ENCODE measurements at regions not wholly inside any gene's neighbourhood (a gene's known extent, or its start where the extent isn't known, plus 50 kb on each side); places are given as distances from the start of the nearest gene placed in this dataset.

DNA sequence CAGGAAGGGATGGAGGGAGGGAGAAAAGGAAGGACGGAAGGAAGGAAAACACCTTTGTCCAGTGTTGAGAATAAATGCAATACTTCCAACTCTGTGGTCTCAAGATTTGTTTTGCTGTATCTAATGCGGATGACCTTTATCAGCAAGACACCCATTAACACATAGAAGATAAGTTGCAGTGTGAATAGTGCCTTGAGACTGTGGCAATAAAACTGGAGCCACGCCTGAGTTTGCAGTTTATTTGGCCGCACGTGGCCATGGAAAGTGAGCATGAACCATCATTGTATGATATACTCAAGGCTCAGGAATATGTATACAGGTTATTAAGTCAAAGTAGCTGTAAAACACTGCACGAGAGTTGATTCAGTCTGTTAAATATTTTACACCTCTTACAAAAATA lies 113.6 kb upstream of the EEA1 start:
- DNase-seq, result no peak

DNA sequence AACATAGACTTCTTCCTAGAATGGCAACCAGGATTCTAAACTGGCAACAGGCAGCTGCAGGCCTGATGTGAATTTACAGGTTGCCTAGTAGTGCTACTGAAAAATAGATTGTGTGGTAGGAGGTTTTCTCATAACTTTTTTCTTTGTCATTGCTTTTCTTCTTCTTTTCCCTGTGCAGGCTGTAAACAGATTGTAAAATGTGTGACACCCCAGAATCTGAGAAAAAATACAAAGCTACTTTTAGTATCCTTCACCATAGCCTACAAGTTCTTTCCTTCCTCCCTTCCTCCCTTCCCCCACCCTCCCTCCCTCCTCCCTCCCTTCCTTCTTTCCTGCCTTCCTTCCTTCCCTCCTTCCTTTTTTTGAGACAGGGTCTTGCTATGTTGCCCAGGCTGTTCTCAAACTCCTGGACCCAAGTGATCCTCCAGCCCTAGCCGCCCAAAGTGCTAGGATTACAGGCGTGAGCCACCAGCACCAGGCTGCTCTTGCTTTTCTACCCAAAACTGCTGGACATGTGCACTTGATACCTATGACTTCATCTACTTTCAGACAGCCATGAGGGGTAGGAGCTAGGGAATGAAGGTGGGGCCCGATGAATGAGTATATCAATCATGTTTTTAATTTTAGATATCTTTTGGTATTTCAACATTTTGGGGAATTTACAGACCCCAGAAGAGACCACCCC lies 114.2 kb upstream of the EEA1 start:
- no peak for DNase-seq

DNA sequence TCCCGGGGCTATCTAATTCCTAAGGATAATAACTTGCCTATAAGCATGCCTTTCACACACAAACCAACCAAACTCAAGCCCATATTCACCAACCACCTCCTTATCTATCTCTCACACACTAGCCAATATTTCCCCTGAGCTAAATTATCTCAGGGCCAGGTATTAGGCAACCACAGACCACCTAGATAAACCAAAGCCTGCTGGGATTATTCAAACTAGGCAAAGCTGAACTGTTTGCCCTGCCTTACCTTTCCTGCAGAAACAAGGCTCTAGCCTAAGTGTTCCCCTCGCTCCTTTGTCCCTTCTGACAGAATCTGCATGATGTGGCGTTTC lies 114.7 kb upstream of the EEA1 start:
- no peak for DNase-seq

DNA sequence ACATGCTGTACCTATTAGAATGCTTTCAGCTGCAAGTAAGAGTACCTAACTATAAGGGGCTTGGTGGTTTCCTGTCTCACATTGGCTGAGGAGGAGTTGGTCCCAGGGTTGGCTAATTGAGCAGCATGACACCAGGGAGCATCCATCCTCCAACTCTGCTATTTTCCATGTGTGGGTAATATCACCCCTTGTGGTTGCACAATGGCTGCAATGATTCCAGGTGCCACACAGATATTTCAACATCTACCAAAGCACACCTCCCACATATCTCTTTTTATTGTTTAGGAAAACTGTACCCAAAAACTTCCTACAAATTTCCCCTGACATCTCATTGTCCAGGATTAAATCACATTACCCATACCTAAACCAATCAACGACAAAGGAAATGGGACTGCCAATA lies 118.0 kb upstream of the EEA1 start:
- DNase-seq, result no peak

DNA sequence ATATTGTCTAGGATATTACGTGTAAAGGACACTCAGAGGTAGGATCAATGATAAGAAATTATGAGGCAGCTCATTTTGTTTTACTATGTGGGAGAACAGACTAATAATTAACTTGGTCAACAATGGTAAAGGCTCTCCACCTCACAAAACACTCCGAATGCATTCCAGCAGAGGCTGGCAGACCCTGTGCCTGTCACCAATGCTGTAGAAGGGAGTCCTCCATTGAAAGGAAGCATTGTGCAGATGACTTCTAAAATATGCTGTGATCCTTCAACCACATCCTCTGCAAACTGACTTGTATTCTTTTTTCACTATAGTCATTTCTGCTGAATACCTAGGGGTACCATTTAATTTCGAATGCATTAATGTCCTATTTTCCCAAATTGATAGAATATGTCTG lies 119.6 kb upstream of the EEA1 start:
- no peak for DNase-seq

DNA sequence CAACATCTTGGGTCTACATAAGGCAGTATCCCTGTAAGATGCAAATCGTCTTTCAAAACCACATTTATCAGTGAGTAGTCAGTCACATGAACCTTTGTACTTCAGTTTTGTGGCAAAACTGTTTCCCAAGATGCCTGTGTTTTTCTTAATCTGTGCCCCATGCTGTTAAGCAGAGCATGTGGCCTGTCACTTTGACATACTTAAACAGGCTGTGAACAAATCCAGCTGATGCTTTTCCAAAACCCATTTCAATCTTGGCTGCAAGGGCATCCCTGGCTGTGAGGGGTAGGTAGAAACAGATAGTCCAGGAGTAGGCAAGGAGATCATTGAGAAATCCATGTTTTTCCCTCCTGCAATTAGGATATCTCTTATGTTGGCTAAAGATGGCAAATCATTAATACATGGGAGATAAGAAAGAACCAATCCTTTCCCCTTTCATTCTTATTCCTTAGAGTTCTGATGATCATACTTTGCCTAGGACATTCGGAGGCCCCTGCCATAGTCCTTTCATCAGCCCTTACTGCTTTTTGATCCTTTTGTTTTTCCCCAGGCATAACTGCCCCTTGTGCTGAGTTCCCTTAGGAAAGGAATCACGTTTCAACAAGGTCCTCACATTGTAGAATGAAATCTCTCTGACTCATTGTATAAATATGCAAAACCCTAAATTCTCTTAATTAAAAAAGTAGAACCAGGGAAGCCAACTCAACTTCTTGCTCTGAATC lies 121.1 kb upstream of the EEA1 start:
- DNase-seq, result no peak

DNA sequence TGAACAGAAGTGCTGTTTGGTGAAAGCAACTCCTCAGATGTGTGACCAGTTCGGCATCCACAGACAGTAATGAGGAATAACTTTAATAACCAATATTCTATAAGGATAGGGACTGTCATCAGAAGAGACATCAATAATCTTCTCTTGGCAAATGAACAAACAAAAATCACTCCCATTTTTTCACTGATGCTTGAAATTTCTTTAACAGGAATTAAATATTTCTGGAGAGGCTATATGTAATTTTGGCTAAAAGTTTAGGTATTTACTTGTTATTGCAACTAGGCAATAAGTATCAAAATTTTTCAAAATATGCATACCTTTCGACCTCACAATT lies 121.6 kb upstream of the EEA1 start:
- DNase-seq, result no peak

DNA sequence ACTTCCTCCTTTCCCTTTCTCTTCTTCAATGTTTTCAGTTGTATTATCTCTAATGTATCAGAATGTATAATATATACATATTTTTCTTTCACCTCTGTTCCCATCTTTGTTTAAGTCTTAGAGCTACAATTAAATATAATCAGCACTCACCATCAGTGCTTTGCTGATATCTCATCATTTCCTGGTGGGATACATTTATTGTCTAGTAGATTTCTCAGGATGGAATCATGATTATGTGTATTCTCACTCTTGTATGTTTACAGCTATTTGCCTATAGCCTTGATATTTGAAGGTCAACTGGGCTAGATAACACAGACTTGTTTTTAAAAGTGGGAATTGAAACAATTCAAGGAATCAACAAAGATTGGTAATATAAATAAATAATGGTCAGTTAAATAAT lies 124.9 kb upstream of the EEA1 start:
- DNase-seq, result no peak

DNA sequence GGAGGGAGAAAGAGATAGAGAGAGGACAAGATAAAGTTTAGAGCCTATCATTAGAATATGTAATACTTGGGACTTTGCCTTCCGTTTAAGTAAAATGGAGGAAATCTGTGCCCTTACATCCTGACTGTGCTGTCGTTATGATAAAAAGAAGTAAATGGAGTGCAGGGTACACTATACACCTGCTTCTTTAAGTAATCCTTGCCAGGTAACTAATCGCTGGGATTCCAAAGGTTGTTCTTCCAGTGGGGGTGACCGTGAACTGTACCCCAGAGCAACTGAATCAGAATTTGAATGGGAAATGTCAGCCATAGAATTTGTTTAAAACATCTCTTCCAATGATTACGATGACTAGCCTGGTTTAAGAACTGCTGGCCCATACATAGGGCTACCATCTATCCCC lies 126.1 kb upstream of the EEA1 start:
- DNase-seq, result no peak

DNA sequence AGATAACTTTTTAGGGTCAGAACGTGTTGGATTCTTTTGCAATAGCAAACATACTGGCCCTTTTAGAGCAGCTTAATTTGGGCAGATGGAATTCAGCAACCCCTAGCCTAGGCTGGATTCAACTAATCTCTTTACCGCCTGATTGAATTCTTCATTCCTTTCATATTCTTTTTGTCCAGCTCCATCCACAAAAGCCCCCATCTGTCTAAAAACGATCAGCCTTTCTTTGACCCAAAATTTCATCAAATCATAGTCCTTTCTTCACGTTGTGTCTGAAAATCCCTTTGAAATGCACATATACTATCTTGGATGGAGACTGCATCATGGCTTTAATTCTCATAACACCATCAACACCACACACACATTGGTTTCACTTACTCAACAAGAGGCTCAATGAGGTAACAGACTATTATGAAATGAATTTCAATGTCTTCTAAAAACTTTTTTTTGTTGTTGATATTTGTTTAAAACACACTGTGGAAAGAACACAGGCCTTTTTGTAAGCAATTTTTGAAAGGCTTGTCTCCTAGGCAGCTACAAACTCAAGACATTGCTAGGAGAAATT lies 128.0 kb upstream of the EEA1 start:
- no peak for DNase-seq

DNA sequence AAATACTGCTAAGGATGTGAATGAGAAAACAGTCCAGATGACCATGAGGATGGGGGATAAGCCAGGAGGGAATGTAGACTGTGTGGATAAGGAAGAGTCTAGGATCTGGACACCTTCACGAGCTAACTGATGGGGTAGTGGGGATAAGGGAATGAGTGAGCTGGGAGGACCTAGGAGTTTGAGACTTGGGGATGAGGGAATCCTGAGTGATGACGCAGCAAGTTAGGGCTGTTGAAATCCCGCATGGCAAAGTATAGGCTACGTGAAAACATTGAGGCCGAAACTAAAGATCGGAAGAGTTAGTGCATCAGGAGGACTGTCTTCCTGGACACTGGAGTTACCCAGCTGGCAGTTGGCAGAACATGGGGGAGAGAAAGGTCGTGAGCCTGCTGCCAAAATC lies 129.2 kb upstream of the EEA1 start:
- DNase-seq, result no peak

DNA sequence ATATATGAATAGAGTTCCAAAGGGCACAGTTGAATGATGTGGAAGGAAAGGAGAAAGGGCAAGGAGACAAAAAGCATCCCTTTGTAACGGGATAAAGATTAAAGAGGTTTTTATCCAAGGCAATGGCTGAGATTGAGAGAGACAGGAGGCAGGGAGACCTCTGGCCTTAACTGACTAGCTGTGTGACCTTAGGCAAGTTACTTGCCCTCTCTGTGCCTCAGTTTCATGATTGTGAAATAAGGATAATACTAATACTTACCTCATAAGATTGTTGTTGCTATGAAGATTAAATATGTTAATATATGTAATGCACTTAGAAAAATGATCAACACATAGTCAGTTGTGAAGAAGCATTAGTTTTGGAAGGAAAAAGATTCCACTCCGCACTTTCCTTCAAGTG lies 130.2 kb upstream of the EEA1 start:
- no peak for DNase-seq

DNA sequence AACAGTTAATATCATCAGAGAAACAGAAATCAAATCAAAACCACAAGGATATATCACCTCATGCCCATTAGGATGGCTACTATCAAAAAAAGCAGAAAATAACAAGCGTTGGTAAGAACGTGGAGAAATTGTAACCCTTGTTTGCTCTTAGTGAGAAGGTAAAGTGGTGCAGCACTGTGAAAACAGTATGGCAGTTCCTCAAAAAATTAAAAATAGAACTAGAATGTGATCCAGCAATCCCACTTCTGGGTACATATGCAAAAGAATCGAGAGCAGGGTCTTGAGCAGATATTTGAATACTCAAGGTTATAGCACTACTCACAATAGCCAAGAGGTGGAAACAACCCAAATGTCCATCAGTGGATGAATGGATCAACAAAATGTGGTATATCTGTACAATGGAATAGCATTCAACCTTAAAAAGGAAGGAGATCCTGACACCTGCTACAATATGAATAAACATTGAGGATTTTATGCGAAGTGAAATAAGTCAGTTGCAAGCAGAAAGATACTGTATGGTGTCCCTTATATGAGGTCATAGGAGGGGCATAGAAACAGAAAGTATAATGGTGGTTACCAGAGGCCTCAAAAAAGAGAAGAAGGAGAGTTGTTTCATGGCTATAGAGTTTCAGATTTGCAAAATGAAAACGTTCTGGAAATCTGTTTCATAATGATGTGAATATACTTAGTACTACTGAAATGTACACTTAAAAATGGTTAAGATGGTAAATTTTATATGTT lies 131.0 kb upstream of the EEA1 start:
- no peak for DNase-seq

DNA sequence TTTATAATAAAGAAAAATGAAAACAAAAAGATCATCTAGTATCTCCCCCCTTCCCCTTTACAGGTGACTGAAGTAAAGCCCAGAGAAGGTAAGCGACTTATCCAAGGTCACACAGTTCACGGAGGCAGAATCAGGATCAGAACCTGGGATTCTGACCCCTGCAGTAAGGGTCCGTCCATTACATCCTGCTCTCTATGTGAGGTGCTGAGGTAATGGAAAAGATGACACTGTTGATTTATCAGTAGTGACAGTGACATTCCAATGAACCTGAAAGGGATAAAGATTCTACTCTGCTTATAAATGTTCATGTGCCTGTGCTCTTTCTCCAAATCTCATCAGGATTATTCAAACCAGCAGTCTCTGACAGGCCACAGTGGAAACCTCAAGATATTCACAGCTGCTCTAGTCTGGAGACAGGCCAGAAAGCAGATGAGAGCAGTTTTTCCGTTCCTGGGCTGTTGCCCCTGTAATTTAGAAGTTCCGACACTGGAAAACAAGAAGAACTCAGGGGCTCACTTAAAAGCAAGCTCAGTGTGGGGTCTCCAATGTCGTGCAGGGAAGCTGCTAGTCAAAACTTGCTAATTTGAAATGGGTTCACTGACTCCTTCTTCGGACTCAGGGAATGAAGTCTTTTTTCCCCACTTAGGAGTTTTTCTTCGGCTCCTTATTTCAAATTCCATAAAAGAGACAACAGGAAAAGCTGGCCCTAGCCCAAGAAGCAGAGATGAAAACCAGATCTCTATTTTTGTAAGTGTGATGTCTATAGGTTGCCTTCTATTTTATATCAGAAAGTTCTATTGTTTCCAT lies 131.8 kb upstream of the EEA1 start:
- peak in 1 of 56 donors; percentile 17 for DNase-seq

DNA sequence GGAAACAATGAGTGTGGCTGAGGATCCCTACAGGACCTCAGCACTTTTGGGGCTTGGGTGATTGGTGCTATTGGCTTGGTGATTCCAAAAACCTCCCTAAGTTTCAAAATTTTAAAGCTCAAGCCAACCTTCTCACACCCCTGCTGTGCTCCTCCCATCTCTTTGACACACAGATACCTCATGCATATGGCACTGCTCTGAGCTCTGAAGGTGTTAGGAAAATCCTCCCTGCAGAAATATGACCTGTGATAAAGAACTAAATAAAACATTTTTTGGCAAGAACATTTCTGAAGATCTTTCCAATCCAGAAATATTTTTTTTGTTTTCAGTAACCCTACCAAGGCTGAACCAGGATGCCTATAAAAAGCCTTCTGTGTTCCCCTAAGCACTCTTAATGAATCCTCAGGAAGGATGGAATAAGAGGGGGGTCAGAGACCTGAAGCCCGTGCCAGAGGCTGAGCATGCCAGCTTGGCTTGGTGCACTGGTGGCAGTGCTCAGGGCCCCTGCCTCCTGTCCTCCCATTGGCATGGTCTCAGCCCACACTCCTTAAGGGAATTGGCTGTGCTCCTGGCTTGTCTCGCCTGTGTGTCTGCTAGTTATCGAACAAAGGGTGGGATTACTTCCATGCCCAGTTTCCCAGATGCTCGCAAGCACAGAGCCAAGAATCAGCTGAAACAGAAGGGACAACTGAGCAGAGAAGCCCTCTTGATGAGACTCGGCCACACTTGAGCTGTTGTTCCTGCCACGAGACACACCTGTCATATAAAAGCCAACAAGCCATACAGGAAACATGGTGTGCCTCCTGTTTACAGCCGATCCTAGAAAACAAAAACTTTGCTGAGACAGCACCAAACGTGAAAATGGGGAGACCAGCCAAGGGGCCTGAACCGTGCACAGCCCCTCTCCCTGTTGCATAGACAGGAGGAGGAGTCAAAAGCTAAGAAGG lies 132.7 kb upstream of the EEA1 start:
- DNase-seq, result peak in 44 of 56 donors; percentile 1 to 67 (median 28)

DNA sequence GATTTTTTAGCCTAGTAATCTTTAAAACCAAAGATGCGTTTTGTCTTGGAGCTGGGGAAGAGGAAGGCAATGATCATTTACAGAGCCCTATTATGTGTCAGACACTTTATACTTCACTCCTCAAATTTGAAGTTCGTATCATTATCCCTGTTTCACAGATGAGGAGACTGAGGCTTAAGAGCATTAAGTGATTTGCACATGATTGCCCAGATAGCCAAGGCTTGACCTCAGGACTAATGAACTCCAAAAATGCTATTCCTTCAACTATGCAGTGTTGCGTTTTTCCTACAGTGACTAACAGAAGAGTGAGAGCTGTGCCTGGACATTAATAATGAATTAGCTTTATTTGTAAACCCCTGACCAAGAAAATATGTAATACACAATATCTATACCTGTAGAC lies 136.8 kb upstream of the EEA1 start:
- DNase-seq, result no peak

DNA sequence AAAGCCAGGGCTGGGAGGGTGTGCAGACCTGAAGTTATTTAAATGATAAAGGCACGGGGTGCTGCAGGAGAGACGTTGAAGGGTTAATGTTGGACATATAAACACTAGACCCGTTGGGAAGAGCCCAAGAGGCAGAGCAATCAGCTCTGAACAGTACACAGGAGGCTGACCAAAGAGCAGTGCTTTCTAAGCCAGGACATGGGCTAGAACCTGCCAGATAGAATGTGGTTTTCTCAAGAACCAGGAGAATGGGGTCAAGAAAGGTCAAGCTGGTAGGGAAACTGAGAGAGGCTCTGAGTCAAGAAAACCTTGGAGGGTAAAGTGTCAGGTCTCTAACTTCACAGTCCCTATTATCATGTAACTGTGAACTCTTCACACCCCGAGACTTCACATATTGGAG lies 143.2 kb upstream of the EEA1 start:
- no peak for DNase-seq

DNA sequence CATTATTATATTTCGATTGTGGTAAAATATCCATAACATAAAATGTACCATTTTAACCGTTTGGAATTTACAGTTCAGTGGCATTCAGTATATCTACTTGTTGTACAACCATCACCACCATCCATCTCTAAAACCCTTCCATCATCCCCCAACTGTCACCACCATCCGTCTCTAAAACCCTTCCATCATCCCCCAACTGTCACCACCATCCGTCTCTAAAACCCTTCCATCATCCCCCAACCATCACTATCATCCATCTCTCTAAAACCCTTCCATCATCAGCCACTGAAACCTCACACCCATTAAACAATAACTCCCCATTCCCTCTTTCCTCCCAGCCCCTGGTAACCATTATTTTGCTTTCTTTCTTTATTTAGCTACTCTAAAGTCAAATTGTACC lies 144.2 kb upstream of the EEA1 start:
- DNase-seq, result no peak

DNA sequence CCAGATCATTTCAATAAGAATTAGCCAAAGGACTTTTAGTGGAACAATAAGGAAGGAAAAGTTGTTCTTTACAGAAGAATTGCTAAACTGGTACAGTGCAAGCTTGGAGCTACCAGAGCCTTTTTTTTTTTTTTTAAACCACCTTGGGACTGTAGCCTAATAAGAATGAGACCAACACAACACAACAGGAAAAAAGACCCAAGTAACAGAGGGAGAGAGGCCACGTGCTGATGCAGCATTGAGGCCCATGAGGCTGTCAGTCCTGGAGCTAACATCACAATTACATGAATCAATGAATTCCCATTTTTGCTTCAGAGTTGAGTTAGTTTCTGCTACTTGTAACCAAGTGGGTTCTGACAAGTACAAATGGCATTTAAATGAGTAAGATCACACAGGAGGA lies 149.0 kb upstream of the EEA1 start:
- DNase-seq, result no peak

DNA sequence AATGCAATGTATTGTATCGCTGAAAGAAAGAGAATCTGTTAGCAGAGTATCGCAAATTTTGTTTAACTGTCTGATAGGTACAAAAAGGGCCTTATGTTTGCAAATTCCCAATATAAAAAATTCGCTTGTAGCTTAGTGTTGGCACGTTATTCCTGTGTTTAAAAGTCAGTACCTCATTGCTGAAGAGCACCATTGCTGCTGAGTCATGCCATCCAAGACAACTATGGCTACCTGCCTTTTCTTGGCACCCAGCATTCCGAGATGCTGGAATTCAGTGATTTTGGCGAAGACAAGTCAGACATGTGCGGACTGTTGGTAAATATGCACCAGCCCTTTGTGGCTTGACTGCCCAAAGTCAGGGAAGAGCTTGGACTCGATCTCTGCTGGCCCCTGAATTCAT lies 149.5 kb upstream of the EEA1 start:
- no peak for DNase-seq

DNA sequence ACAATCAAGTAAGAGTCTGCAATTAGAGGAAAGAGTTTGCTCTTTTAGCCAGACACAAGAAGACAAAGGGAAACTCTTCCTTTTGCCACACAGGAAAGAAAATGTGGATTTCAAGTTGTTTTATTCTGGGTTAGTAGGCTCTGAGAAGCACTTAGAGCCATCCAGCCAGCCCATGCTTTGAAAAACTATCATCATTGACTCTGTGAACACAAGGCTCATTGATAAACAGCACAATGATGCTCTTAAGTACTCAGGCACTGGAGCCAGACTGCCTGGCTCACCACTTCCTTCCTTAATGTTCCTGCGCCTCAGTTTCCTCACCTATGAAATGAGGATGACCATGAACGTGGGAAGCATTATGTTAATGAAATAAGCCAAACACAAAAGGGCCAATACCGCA lies 150.2 kb upstream of the EEA1 start:
- DNase-seq, result peak in 3 of 56 donors; percentile 3 to 16 (median 10)

Measured in nucleus accumbens (tissue), 56 donors.